ENCODE measurements at regions not wholly inside any gene's neighbourhood (a gene's known extent, or its start where the extent isn't known, plus 50 kb on each side); places are given as distances from the start of the nearest gene placed in this dataset.

DNA sequence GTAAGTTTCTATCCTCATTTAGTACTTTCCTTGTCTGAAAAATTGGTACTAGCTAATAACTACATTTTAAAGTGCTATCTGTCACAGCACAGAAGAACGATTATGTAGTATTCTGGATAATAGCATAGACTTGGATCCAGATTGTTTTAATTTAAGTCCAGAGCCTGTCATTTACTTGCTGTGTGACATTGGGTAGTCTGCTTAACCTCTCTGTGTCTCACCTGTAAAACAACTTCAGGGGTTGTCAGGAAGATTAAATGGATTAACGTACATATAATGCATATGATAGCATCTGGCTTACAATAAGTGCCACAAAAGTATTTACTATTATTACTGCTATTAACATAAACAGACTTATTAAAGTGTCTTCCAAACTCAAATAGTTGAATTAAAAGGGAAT is 1221.4 kb downstream of the GATA3 start:
- TF ChIP-seq, protein P1, sequence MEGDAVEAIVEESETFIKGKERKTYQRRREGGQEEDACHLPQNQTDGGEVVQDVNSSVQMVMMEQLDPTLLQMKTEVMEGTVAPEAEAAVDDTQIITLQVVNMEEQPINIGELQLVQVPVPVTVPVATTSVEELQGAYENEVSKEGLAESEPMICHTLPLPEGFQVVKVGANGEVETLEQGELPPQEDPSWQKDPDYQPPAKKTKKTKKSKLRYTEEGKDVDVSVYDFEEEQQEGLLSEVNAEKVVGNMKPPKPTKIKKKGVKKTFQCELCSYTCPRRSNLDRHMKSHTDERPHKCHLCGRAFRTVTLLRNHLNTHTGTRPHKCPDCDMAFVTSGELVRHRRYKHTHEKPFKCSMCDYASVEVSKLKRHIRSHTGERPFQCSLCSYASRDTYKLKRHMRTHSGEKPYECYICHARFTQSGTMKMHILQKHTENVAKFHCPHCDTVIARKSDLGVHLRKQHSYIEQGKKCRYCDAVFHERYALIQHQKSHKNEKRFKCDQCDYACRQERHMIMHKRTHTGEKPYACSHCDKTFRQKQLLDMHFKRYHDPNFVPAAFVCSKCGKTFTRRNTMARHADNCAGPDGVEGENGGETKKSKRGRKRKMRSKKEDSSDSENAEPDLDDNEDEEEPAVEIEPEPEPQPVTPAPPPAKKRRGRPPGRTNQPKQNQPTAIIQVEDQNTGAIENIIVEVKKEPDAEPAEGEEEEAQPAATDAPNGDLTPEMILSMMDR (IDR thresholded peaks at IDR 0.05; ENCODE audit: low read length): no peak
- no peak for TF ChIP-seq EZH2 (IDR thresholded peaks at IDR 0.05; ENCODE audit: borderline replicate concordance, low read length)
